Transverse colon (tissue), 4 donors: ENCODE measurements at regions not wholly inside any gene's neighbourhood (a gene's known extent, or its start where the extent isn't known, plus 50 kb on each side); places are given as distances from the start of the nearest gene placed in this dataset.

Experiments used
- EP300 ChIP-seq: sonication (generic); formaldehyde crosslinking; IDR thresholded peaks from one replicate; pipeline ENCODE4 v1.6.1; 2017; ENCODE audit warnings: antibody characterized with exemption, low read depth
- POLR2A ChIP-seq: fragments of 450-650 bp; IDR thresholded peaks from one replicate; pipeline ENCODE4 v1.6.1; 2016; ENCODE audit warnings: antibody characterized with exemption, mild to moderate bottlenecking, moderate library complexity
- POLR2AphosphoS5 ChIP-seq, 3 donors: sonication (generic); formaldehyde crosslinking; IDR thresholded peaks; one replicate each; pipeline ENCODE4 v1.6.1; 2016; ENCODE audit warnings: antibody characterized with exemption in 3 of 3
- TF ChIP-seq, protein P1 (sequence below), 5 experiments: fragments of 200-600 bp in 3 of 5; fragments of 450-650 bp in 2 of 5; sonication (generic) in 3 of 5; IDR thresholded peaks; 1 replicate in 2 of 5; 2 replicates in 3 of 5; pipeline ENCODE4 v1.5.1; 2016 to 2017; ENCODE audit warnings: antibody characterized with exemption in 5 of 5, inconsistent platforms in 3 of 5, mild to moderate bottlenecking in 2 of 5, moderate library complexity in 1 of 5

DNA sequence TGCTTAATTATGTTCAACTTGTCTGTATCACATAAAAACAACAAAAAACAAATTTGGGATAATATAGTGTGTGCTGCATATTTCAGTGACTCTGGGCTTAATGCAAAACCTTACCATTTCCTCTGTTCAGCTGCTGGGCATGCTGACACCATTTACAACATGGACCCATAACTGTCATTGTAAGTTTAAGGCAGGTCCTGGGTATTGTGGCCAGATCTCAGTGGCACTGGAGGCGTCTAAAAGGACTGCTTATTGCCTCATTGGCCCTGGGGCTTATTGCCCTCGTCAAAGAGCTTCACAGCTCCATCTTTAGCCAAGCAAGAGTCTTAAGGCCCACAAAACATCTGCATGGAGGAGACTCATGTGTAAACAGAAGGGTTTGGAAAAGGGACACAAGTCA is 390.2 kb downstream of the NR2F2 start:
- TF ChIP-seq, protein P1, sequence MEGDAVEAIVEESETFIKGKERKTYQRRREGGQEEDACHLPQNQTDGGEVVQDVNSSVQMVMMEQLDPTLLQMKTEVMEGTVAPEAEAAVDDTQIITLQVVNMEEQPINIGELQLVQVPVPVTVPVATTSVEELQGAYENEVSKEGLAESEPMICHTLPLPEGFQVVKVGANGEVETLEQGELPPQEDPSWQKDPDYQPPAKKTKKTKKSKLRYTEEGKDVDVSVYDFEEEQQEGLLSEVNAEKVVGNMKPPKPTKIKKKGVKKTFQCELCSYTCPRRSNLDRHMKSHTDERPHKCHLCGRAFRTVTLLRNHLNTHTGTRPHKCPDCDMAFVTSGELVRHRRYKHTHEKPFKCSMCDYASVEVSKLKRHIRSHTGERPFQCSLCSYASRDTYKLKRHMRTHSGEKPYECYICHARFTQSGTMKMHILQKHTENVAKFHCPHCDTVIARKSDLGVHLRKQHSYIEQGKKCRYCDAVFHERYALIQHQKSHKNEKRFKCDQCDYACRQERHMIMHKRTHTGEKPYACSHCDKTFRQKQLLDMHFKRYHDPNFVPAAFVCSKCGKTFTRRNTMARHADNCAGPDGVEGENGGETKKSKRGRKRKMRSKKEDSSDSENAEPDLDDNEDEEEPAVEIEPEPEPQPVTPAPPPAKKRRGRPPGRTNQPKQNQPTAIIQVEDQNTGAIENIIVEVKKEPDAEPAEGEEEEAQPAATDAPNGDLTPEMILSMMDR (IDR thresholded peaks at IDR 0.05) = no peak
- TF ChIP-seq POLR2A = no peak
- TF ChIP-seq POLR2AphosphoS5 (IDR thresholded peaks at IDR 0.05) = no peak
- no peak for TF ChIP-seq EP300
